ENCODE measurements at regions not wholly inside any gene's neighbourhood (a gene's known extent, or its start where the extent isn't known, plus 50 kb on each side); places are given as distances from the start of the nearest gene placed in this dataset.

- Histone ChIP-seq H3K4me3 (no peak overlapping the region), H3K27ac (peak overlapping the region in 3 of 21 experiments; percentile 39 to 52 (median 40))
These were observed 205.1 kb upstream of the SGK1 start for GRCh38 chr6:134523051-134523450.

DNA sequence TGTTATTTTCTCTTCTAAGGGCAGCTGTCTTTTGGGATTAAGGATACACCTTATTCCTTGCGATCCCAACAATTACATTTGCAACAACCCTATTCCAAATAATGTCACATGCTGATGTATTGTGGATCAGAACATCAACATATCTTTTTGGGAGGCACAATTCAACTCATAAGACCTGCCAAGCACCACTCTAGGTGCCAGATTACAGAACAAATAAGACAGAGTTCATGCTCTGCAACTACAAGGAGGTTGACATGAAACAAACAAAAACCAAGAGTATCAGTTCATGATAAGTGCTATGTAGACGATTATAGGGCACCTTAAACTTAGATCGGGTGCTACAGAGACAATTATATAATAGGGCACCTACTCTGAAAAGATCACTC lies 203.2 kb upstream of the SGK1 start:
- Histone ChIP-seq H3K4me3 (no peak overlapping the region), H3K27ac (peak overlapping the region in 13 of 21 experiments; percentile 41 to 77 (median 54))

GRCh38 chr6:134520181-134521115 lies 202.5 kb upstream of the SGK1 start:
- peak overlapping the region in 14 of 21 experiments; percentile 4 to 77 (median 53) for H3K27ac ChIP-seq
- no peak overlapping the region for H3K4me3 ChIP-seq

GRCh38 chr6:134519465-134519864 lies 201.6 kb upstream of the SGK1 start:
- peak overlapping the region in 10 of 21 experiments; percentile 4 to 77 (median 45) for H3K27ac ChIP-seq

GRCh38 chr6:134517868-134518267 lies 200.0 kb upstream of the SGK1 start:
- H3K4me3 ChIP-seq = no peak overlapping the region

More at GRCh38 chr6:134519465-134519864, 201.6 kb upstream of the SGK1 start:
- no peak overlapping the region for H3K4me3 ChIP-seq

DNA sequence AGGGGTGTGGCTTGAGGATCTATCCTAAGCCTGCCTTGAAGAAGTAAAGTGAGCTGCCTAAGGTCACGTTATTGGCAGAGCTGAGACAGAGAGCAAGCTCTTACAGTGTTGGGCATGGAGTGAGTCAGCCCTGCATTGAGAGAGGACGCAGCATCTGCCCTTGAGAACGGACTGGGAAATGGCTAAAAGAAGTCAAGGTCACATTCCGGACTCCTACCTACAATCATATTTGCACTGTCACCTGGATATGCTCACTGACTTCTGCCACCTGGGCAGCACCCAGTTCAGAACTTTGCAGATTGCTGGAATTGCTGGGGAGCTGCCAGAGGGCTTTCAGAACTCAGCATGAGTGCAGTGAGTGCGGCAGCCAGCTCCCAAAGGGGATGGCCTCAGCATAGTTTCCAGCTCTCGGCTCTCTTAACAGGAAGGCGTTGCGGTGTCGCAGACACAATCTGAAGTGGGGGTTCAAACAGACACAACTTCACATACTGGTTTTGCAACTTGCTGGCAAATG lies 199.3 kb upstream of the SGK1 start:
- no peak overlapping the region for H3K4me3 ChIP-seq
- H3K27ac ChIP-seq = peak overlapping the region in 20 of 21 experiments; percentile 11 to 75 (median 58)

More at GRCh38 chr6:134517868-134518267, 200.0 kb upstream of the SGK1 start:
- H3K27ac ChIP-seq = peak overlapping the region in 20 of 21 experiments; percentile 11 to 75 (median 58)

GRCh38 chr6:134516582-134516981 lies 198.7 kb upstream of the SGK1 start:
- Histone ChIP-seq H3K27ac (peak overlapping the region in 19 of 21 experiments; percentile 23 to 75 (median 61)), H3K4me3 (no peak overlapping the region)

DNA sequence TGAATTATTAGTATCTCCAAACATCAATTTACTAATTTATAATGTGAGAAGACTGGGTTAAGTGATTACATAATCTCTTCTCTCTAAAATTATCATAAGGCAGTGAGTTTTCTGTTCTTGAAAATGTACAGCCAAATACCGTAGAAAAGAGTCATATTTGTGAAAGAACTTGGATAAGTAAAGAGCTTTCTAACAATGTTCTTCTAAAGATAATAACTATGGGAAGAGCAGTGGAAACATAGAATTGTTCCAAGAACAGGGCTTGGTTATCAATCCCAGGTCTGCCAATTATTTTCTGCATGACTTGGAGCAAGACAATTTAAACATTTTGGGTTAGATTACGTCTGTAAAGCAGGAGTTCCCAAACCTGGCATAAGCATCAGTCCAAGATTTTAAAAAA lies 198.1 kb upstream of the SGK1 start:
- no peak overlapping the region for H3K4me3 ChIP-seq

DNA sequence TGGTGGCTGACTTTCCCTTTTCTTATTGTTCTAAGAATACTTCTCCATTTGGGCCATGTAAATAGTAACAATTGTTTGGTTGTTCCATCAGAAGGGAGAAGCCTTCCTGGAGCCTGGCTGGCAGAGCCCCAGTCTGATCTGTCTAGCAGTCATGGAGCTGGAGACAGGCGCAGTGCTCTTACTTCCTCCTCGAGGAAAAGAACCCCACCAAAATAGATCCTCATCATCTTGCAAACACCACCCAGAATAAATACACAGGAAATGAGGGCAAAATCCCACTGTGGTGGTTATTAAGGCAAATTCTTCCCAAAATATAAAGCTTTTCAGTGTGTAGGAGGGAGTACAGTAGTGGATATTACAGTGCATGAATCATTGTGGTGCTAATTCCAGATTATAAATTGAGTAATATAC lies 195.1 kb upstream of the SGK1 start:
- Histone ChIP-seq H3K4me3 (no peak overlapping the region), H3K27ac (peak overlapping the region in 9 of 21 experiments; percentile 4 to 47 (median 22))

More for the DNA sequence above, 198.1 kb upstream of the SGK1 start:
- H3K27ac ChIP-seq = peak overlapping the region in 5 of 21 experiments; percentile 15 to 75 (median 61)

DNA sequence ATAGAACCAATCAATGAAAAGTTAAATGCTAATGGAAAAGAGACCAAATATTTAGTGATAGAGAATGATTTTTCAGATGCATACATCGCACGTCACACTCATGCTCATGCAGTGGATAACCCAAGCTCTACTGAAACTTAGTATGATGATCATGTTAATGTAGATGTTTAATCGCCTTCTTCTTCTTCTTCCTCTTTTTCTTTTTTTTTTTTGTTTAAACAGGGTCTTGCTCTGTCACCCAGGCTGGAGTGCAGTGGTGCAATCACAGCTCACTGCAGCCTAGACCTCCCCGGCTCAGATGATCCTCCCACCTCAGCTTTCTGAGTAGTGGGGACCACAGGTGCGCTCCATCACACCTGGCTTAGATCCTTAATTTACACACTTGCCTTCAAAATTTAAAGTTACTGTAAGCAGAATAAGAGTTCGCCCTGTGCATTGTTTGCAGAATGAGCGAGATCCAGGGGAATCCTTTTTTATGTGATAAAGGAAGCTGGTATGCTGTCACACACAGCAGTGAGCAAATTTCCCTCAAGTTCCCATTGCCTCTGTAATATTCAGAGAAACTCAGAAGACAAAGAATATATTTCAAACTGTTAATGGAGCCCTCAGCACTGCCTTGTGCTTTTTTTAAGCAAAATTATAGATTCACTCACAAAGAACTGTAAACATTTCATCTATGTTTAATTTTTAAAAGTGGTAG lies 194.2 kb upstream of the SGK1 start:
- H3K4me3 ChIP-seq = no peak overlapping the region
- H3K27ac ChIP-seq = peak overlapping the region in 8 of 21 experiments; percentile 7 to 47 (median 19)

- Histone ChIP-seq H3K4me3 (no peak overlapping the region), H3K27ac (peak overlapping the region in 2 of 21 experiments; percentile 12 to 22)
These were observed 193.0 kb upstream of the SGK1 start for GRCh38 chr6:134510920-134511319.

GRCh38 chr6:134510142-134510541 lies 192.2 kb upstream of the SGK1 start:
- no peak overlapping the region for H3K4me3 ChIP-seq
- peak overlapping the region in 2 of 21 experiments; percentile 24 to 28 for H3K27ac ChIP-seq

GRCh38 chr6:134508862-134509498 lies 191.1 kb upstream of the SGK1 start:
- H3K27ac ChIP-seq = peak overlapping the region in 1 of 21 experiments; percentile 24

GRCh38 chr6:134506162-134506561 lies 188.2 kb upstream of the SGK1 start:
- Histone ChIP-seq H3K4me3 (no peak overlapping the region), H3K27ac (no peak overlapping the region)

More at GRCh38 chr6:134508862-134509498, 191.1 kb upstream of the SGK1 start:
- H3K4me3 ChIP-seq = no peak overlapping the region

DNA sequence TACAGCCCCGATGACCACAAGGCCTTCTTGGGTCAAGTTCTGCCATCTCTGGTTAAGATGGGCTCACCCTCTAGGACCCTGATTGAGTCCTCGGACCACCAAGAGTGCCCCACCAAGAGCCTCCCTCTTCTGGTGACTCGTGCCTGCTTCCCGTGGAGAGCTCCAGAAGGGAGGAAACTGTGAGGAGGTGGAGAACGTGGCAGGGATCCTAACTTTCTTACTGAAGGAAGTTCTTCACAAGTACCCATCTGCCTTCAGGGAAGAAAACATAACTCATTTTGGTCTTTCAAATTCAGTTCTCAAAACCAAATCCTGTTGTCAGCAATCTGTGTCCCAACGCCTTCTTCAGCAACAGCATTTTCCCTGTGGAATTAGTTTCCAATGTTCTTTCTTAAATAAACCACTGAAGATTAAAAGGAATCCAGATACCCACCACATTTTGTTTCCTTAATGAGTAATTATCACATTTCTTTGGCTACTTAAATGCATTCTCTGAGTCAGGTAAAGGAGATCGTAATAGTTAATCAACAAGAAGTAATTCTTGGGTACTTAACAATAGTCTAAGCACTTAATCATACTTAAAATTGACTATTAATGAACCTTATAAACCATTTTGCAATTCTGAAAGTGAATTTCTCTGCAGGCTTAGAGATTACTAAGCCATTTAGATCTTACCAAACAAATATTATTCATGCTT lies 185.8 kb upstream of the SGK1 start:
- peak overlapping the region in 20 of 21 experiments; percentile 28 to 85 (median 72) for H3K27ac ChIP-seq
- peak overlapping the region in 1 of 7 experiments; percentile 2 for H3K4me3 ChIP-seq

DNA sequence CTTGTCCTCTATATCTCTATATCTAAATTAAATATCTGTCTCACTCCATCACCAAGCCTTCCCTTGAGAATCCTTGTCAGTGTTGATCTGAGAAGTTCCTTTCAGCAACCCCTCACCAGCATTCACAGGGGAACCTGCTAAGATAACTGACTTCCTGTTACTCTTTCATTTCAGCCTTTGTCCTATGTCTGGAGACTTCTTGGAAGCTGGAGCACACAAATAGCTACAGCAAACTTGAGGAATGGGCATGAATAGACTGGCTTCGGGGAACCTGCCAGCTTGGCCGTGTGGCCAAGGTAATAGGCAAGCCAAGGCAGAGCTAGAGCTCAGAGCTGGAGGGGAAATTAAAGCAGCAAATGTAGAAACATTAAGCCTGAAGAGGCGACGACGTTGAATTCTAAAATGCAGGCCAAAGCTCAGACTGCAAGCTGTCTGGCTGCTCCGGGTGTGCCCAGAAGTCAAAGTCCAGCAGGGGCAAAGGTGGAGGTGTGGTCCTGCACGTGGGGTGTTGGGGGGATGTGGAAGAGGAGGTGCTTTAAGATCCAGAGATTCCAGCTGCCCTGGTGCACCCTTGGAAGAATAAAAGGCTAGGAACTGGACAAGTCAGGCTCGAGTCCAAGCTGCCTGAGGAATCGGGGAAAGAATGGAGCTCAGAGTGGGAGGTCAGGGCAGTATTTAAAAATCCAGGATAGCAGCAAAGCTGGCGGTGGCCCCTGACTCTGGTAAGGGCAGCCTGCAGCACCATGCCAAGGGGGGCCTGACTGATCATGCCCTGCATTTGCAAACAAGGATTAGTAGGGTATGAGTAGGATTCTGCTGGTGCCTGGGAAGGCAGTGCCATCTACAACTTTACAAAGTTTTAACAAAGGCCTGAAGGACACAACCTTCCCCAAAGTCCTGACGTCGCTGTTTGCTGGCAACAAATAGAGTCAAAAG lies 185.0 kb upstream of the SGK1 start:
- peak overlapping the region in 20 of 21 experiments; percentile 28 to 85 (median 72) for H3K27ac ChIP-seq

GRCh38 chr6:134495890-134496248 lies 178.0 kb upstream of the SGK1 start:
- peak overlapping the region in 10 of 21 experiments; percentile 5 to 75 (median 46) for H3K27ac ChIP-seq
- no peak overlapping the region for H3K4me3 ChIP-seq

More for the DNA sequence above, 185.0 kb upstream of the SGK1 start:
- H3K4me3 ChIP-seq = peak overlapping the region in 1 of 7 experiments; percentile 2
